ENCODE measurements at regions not wholly inside any gene's neighbourhood (a gene's known extent, or its start where the extent isn't known, plus 50 kb on each side); places are given as distances from the start of the nearest gene placed in this dataset.

DNA sequence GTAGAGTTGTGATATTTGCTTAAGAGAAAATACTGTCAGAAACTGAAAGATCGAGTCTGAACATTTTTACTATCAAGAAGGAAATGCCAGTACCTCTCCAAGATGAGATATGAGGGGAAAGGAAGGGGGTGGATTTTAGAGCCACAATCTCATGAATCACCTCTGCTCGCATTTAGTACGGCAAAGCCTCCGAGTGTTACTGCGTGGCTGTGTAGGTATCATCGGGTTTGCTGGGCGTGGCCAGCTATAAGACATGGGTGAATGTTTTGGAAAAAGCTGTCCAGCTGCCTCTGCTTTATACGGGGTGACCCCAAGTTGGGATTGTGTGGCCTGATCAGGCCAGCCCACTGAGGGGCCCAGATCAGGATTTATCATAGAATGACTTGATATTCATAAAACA lies 826.4 kb downstream of the SOCS6 start:
- TF ChIP-seq, protein P1, sequence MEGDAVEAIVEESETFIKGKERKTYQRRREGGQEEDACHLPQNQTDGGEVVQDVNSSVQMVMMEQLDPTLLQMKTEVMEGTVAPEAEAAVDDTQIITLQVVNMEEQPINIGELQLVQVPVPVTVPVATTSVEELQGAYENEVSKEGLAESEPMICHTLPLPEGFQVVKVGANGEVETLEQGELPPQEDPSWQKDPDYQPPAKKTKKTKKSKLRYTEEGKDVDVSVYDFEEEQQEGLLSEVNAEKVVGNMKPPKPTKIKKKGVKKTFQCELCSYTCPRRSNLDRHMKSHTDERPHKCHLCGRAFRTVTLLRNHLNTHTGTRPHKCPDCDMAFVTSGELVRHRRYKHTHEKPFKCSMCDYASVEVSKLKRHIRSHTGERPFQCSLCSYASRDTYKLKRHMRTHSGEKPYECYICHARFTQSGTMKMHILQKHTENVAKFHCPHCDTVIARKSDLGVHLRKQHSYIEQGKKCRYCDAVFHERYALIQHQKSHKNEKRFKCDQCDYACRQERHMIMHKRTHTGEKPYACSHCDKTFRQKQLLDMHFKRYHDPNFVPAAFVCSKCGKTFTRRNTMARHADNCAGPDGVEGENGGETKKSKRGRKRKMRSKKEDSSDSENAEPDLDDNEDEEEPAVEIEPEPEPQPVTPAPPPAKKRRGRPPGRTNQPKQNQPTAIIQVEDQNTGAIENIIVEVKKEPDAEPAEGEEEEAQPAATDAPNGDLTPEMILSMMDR (IDR thresholded peaks at IDR 0.05; ENCODE audit: insufficient read depth, low read depth, low read length, missing control alignments): no peak
- no peak overlapping the region for H3K4me3 ChIP-seq (ENCODE audit: low read depth, low read length)
- DNase-seq (ENCODE audit: low read depth): no peak

DNA sequence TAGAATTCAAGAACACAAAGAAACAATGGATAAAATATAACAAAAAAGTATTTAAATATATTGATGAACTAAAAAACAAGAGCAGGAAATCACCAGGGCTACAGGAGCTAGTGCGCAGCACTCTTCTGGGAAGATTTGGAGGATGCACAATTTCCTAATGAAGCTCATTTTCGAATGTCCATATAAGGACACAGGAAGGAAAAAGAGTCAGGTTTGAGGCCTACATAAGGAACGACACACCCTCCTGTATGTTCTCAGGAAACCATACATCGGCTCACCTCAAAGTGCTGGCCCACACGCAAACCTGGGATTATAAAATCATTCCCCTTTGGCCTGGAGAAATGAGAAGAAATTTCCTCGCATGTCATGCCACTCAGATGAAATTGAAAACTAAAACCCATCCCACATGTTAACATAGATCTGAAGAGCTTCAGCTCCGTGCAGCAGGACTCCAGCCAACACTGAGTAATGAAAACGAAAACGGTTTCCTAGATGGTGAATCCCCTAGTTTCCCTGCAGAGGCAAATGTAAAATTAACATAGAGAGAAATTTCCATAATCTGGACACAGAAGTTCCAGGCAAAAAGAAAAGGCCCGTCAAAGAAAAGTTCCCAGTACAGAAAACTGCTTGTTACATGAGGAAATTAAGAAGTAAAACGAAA lies 825.8 kb downstream of the SOCS6 start:
- no peak for DNase-seq (ENCODE audit: low read depth)
- TF ChIP-seq, protein P1 (IDR thresholded peaks at IDR 0.05; ENCODE audit: insufficient read depth, low read depth, low read length, missing control alignments): no peak
- no peak overlapping the region for H3K4me3 ChIP-seq (ENCODE audit: low read depth, low read length)

DNA sequence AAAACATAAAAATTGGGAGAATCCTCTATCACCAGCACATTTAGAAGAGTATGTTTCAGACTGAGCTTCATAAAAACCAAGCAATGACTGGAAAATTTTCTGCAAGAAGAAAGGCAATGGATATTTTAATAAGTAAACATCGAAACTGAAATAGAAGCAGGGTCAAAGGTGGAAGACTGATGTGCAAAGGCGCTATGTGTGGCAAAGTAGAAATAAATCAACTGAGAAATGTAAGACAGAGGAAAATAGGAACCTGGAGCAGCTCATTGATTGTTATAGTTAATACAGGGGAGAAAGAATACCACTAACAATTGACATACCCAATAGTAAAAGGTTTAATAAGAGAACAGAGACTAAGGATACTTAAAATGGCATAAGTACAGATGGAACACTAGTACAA lies 818.4 kb downstream of the SOCS6 start:
- DNase-seq (ENCODE audit: low read depth): no peak
- H3K4me3 ChIP-seq (ENCODE audit: low read depth, low read length): no peak overlapping the region
- TF ChIP-seq, protein P1 (IDR thresholded peaks at IDR 0.05; ENCODE audit: insufficient read depth, low read depth, low read length, missing control alignments): no peak

- TF ChIP-seq, protein P1 (IDR thresholded peaks at IDR 0.05; ENCODE audit: insufficient read depth, low read depth, low read length, missing control alignments): no peak
- DNase-seq (ENCODE audit: low read depth): no peak
- no peak overlapping the region for H3K4me3 ChIP-seq (ENCODE audit: low read depth, low read length)
Observed at GRCh38 chr18:71106701-71107100, 817.9 kb downstream of the SOCS6 start.

DNA sequence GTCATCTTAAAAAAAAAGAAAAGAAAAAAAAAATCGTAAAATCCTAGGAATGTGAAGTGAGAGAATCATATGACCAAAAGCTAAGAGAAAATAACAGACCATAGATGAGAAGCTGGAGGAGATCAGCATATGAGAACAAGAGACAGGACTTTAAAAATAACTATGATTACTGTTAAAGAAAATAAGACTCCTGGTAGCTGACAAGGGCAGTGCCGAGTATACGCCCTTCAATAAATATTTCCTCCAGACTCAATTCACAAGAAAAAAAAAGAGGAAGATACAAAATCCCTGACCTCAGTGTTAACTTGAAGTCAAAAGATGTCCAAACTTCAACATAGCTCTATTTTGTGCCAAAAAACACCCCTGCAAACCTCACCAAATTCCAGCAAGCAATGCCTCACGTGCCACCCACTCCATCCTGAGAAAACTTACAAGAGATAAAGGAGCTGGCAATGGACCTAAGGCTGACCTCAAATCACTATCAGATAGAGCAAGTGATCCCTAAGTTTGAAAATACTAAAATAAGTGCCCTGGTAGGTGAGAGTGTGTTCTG lies 817.2 kb downstream of the SOCS6 start:
- H3K4me3 ChIP-seq (ENCODE audit: low read depth, low read length): no peak overlapping the region
- no peak for DNase-seq (ENCODE audit: low read depth)
- TF ChIP-seq, protein P1 (IDR thresholded peaks at IDR 0.05; ENCODE audit: insufficient read depth, low read depth, low read length, missing control alignments): no peak

GRCh38 chr18:71105078-71105819 lies 816.4 kb downstream of the SOCS6 start:
- DNase-seq (ENCODE audit: low read depth): no peak
- H3K4me3 ChIP-seq (ENCODE audit: low read depth, low read length): no peak overlapping the region
- TF ChIP-seq, protein P1 (IDR thresholded peaks at IDR 0.05; ENCODE audit: insufficient read depth, low read depth, low read length, missing control alignments): no peak

All from GM12865 (cell line).